A673 (cell line): ENCODE measurements at regions not wholly inside any gene's neighbourhood (a gene's known extent, or its start where the extent isn't known, plus 50 kb on each side); places are given as distances from the start of the nearest gene placed in this dataset.

Experiments
- EZH2 ChIP-seq: fragments of 200-600 bp; sonication (generic); IDR thresholded peaks from 2 replicates; pipeline ENCODE4 v1.6.1; 2017; ENCODE audit warnings: borderline replicate concordance, low read depth, mild to moderate bottlenecking, mixed read lengths, antibody characterized with exemption, low read length; ENCODE audit not compliant: poor library complexity, severe bottlenecking
- TF ChIP-seq, protein P1 (sequence below): fragments of 300-800, 200-600 bp; sonication (generic); conservative IDR thresholded peaks from 2 replicates; pipeline ENCODE4 v1.5.1; 2017; ENCODE audit warnings: low read depth, mild to moderate bottlenecking, antibody characterized with exemption, low read length, moderate library complexity, mixed read lengths

DNA sequence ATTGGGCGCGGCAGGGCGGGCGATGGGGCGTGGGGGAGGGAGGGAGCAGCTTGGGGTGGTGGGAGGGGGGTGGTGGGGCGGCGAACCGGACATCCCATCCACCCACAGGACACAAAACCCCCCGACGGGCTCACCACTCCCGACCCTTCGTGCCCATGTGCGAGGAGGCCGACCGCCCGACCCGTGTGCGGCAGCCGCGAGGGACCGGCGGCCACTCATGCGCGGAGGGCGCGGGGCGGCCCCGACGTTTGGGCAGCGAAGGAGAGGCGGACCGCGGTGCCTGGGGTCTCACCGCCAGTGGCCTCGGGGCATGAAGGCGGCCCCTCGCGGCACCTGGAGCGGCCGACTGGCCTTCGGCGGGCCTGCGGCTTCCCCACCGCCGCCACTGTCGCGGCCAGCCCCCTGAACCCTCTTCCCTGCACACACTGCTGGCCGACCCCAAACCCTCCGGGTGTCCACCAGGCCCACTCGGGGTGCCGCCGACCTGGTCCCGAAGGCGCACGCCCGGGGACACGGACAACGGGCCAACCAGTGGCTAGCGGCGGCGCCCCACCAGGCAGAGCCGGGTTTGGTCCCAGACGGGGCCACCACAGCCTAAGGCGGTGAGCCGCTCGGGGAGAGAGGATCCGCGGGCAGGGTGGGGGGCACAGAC, 94.6 kb upstream of the ANKRD30BL start:
- TF ChIP-seq, protein P1, sequence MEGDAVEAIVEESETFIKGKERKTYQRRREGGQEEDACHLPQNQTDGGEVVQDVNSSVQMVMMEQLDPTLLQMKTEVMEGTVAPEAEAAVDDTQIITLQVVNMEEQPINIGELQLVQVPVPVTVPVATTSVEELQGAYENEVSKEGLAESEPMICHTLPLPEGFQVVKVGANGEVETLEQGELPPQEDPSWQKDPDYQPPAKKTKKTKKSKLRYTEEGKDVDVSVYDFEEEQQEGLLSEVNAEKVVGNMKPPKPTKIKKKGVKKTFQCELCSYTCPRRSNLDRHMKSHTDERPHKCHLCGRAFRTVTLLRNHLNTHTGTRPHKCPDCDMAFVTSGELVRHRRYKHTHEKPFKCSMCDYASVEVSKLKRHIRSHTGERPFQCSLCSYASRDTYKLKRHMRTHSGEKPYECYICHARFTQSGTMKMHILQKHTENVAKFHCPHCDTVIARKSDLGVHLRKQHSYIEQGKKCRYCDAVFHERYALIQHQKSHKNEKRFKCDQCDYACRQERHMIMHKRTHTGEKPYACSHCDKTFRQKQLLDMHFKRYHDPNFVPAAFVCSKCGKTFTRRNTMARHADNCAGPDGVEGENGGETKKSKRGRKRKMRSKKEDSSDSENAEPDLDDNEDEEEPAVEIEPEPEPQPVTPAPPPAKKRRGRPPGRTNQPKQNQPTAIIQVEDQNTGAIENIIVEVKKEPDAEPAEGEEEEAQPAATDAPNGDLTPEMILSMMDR: no peak
- no peak for TF ChIP-seq EZH2
